AG20443 (cell line): ENCODE measurements at regions not wholly inside any gene's neighbourhood (a gene's known extent, or its start where the extent isn't known, plus 50 kb on each side); places are given as distances from the start of the nearest gene placed in this dataset.

Experiments used
- DNase-seq: peaks from one replicate; pipeline ENCODE4 v3.0.0; 2012; ENCODE audit warnings: low spot score, mixed read lengths

GRCh38 chr9:86445671-86446070, 91.5 kb upstream of the TUT7 start:
- no peak for DNase-seq

GRCh38 chr9:86443992-86444391, 89.8 kb upstream of the TUT7 start:
- no peak for DNase-seq

- peak; percentile 70 for DNase-seq
These were observed 80.0 kb upstream of the TUT7 start for GRCh38 chr9:86434039-86434726.

- peak; percentile 46 for DNase-seq
These were observed 70.2 kb upstream of the TUT7 start for GRCh38 chr9:86424251-86424891.

GRCh38 chr9:86413971-86414880, 60.0 kb upstream of the TUT7 start:
- DNase-seq = peak; percentile 45

- DNase-seq = no peak
These were observed 56.1 kb upstream of the TUT7 start for GRCh38 chr9:86410281-86410680.

- DNase-seq = no peak
These were observed 53.9 kb upstream of the TUT7 start for GRCh38 chr9:86408121-86408520.

GRCh38 chr9:86407022-86407421, 52.8 kb upstream of the TUT7 start:
- peak; percentile 41 for DNase-seq

GRCh38 chr9:86406366-86406765, 52.2 kb upstream of the TUT7 start:
- DNase-seq = peak; percentile 67

- peak; percentile 82 for DNase-seq
These were observed 51.7 kb upstream of the TUT7 start for GRCh38 chr9:86405926-86406325.

GRCh38 chr9:86405086-86405491, 50.9 kb upstream of the TUT7 start:
- DNase-seq = no peak
